ENCODE measurements at regions not wholly inside any gene's neighbourhood (a gene's known extent, or its start where the extent isn't known, plus 50 kb on each side); places are given as distances from the start of the nearest gene placed in this dataset.

- TF ChIP-seq, protein P1, sequence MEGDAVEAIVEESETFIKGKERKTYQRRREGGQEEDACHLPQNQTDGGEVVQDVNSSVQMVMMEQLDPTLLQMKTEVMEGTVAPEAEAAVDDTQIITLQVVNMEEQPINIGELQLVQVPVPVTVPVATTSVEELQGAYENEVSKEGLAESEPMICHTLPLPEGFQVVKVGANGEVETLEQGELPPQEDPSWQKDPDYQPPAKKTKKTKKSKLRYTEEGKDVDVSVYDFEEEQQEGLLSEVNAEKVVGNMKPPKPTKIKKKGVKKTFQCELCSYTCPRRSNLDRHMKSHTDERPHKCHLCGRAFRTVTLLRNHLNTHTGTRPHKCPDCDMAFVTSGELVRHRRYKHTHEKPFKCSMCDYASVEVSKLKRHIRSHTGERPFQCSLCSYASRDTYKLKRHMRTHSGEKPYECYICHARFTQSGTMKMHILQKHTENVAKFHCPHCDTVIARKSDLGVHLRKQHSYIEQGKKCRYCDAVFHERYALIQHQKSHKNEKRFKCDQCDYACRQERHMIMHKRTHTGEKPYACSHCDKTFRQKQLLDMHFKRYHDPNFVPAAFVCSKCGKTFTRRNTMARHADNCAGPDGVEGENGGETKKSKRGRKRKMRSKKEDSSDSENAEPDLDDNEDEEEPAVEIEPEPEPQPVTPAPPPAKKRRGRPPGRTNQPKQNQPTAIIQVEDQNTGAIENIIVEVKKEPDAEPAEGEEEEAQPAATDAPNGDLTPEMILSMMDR (IDR thresholded peaks at IDR 0.05; ENCODE audit: low read length, missing control alignments) = no peak
- no peak for DNase-seq (ENCODE audit: low read depth)
- H3K4me3 ChIP-seq (replicated peaks; ENCODE audit: low read depth, low read length) = no peak overlapping the region
These were observed 130.6 kb downstream of the RPL22L1 start for GRCh38 chr3:170739410-170739809.

GRCh38 chr3:170738766-170739165, 131.2 kb downstream of the RPL22L1 start:
- no peak overlapping the region for H3K4me3 ChIP-seq (replicated peaks; ENCODE audit: low read depth, low read length)
- TF ChIP-seq, protein P1 (IDR thresholded peaks at IDR 0.05; ENCODE audit: low read length, missing control alignments) = no peak
- DNase-seq (ENCODE audit: low read depth) = no peak

DNA sequence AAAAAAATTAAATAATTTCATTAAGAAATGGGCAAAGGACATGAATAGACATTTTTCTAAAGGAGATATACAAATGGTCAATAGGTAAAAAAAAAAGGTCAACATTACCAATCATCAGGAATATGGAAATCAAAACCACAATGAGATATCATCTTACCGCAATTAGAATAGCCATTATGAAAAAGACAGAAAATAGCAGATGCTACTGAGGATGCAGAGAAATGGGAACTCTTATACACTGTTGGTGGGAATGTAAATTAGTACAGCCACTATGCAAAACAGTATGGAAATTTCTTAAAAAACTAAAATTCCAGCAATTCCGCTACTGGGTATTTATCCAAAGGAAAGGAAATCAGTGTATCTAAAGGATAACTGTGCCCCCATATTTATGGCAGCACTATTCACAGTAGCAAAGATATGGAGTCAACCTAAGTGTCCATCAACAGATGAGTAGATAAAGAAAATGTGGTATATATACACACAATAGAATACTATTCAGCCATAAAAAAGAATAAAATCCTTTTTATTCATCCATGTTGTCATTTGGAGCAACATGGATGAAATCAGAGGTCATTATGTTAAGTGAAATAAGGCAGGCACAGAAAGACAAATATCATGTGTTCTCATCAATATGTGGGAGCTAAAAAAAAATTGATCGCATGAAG, 132.4 kb downstream of the RPL22L1 start:
- DNase-seq (ENCODE audit: low read depth) = no peak
- no peak overlapping the region for H3K4me3 ChIP-seq (replicated peaks; ENCODE audit: low read depth, low read length)
- TF ChIP-seq, protein P1 (IDR thresholded peaks at IDR 0.05; ENCODE audit: low read length, missing control alignments) = no peak

GRCh38 chr3:170735821-170736220, 134.2 kb downstream of the RPL22L1 start:
- H3K4me3 ChIP-seq (replicated peaks; ENCODE audit: low read depth, low read length) = no peak overlapping the region
- TF ChIP-seq, protein P1 (IDR thresholded peaks at IDR 0.05; ENCODE audit: low read length, missing control alignments) = no peak
- no peak for DNase-seq (ENCODE audit: low read depth)

DNA sequence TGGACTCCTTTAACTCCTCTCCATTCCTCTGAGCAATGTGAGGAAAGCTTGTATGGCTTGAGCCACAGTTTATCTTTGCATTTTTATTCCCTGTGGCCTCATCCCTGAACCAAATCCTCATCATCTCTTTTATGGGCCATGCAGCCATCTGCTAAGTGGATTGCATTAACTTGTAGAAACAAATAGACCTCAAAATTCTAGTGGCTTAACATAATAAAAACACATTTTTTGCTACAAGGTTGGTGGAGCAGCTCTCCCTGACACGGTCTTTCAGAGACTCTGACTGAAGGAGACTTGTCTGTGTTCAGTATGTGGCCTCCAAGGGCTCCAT, 135.3 kb downstream of the RPL22L1 start:
- H3K4me3 ChIP-seq (replicated peaks; ENCODE audit: low read depth, low read length) = no peak overlapping the region
- DNase-seq (ENCODE audit: low read depth) = no peak
- TF ChIP-seq, protein P1 (IDR thresholded peaks at IDR 0.05; ENCODE audit: low read length, missing control alignments) = no peak

DNA sequence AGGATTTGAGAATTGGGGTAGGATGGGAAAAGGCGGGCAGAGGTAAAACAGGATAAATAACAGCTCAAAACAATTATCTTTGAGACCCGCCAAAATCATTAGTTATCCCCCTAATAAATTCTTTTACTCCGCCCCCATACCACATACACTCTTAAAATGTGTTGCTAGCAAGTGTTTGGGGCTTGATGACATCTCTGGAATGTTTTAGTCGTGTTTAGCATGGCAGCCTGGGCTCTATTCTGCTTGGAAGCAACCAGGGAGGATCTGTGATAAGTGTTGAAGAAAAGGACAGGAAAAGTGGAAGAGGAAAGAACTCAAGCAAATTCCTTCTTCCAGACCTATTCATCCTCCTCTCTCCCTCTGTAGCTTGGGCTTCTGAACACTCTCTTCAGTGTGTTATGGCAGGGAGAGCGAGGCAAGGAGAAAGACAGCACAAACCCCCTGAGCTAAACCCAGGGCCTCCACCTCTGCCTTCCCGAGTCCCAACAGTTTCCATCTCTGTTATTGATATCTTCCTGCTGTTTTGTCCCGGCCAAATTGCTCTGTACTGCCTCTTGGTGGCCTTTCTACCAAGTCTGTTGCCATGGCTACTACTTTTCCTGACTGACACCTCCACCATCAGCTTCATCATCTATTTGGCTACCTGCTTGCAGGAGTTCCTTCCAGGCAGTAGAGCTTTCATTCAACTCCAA, 135.8 kb downstream of the RPL22L1 start:
- no peak overlapping the region for H3K4me3 ChIP-seq (replicated peaks; ENCODE audit: low read depth, low read length)
- DNase-seq (ENCODE audit: low read depth) = no peak
- TF ChIP-seq, protein P1 (IDR thresholded peaks at IDR 0.05; ENCODE audit: low read length, missing control alignments) = no peak
